T-helper 2 cell treated with Interferon-gamma antibody and Interleukin-4, amounts not matched to agents 100 ng/mL and 5 ng/mL, for 36 hours (primary cell): ENCODE measurements at regions not wholly inside any gene's neighbourhood (a gene's known extent, or its start where the extent isn't known, plus 50 kb on each side); places are given as distances from the start of the nearest gene placed in this dataset.
"Not testable (repeated sequence)": the region's sequence is repeated elsewhere in the genome, so short reads cannot be mapped to it uniquely, and the experiment has no call there.

Experiments
- intact Hi-C: fragments of 100-400 bp; cut with micrococcal nuclease; formaldehyde crosslinking; loops from one replicate; pipeline ENCODE4 v1.15.1; 2023

DNA sequence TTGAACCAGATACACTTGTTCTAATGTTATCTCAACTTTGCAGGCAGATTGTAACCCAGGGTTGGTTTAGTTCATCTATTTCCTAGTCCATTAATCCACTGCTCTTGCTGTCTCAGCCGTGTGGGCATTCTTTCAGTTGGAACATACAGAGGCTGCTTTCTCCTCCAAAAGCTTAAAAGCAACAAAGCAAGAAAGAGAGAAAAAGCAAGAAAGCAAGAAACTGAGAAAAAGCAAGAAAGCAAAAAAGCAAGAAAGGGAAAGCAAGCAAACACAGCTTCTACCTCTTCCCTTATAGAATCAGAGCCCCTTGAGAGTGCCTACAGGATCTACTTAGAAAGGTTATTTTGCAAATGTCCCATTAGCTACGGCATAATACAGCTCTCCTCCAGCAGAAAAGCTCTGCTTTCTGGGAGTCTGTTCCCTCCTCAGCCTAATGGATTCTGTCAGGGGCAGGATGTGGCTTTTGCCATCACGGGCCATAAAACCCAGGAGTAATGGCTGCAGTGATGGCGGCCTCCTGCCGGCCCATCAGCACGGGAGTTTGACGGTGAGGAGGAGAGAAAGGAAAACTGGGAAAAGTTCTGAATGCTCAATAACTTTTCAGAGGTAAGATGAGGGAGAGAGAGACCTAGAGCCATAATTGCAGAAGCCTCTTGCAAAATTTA is 156.8 kb upstream of the JARID2 start:
- intact Hi-C loops: no loop called here

DNA sequence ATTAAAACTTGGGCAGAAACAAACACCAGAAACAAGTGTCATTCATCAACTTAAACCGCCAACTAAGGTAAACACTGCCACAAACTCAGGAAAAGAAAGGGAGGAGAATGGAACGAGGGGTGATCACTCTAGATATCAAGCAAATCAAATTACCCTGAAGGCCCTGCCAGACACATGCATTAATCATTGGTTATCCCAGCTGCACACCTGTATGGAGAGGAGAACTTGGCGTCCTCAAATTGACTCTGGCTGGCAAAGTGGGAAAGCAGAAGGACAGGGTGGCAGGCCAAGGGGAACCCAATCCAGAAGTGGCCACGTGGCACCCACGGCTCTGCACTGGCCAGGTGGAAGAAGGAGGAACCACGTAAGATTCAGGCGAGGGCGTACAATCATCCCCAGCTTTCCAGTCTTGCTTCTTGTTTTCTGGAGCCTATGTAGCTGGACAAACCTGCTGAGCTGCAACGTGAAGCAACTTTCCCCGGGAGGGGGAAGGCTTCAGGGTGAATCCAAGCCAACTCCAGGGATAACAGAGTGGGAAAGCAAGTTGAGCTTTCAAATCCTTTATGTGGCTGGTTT is 156.2 kb upstream of the JARID2 start:
- intact Hi-C loops: no loop called here

DNA sequence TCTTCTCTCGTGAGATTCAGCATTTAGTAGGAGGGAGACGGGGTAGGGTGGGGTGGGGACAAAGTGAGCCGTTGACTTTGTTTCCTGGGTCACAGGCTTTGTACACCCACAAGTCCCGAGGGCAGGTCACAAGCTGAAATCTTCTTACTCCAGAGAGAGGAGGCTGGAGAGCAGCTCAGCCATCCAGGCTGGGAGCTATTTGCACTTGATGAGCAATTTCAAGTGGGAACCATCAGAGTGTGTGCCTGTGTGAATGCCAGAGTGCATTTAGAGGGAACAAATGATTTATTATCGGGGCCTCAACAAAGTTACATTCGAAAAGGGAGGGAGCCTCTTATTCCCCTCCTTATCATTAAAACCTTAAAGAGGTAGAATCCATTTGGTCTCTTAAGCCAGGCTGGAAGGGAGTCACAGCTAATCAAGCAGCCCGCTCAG is 155.7 kb upstream of the JARID2 start:
- intact Hi-C loops: no loop called here

DNA sequence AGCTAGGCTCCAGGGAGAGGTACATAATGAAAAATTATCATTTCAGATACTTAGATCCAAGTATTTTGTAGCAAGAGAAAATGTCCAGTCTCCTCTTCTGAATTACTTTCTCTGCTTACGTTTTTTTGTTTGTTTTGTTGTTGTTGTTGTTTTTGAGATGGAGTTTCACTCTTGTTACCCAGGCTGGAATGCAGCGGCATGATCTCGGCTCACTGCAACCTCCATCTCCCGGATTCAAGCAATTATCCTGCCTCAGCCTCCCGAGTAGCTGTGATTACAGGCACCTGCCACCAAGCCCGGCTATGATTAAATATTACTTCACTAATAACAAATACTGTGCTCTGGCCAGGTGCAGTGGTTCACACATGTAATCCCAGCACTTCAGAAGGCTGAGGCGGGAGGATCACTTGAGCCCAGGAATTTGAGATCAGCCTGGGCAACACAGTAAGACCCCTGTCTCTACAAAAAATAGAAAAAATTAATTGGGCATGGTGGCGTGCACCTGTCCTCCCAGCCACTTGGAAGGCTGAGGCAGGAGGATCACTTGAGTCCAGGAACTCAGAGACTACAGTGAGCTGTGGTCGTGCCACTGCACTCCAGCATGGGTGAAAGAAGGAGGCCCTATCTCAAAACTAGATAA is 155.0 kb upstream of the JARID2 start:
- intact Hi-C loops: no loop called here

DNA sequence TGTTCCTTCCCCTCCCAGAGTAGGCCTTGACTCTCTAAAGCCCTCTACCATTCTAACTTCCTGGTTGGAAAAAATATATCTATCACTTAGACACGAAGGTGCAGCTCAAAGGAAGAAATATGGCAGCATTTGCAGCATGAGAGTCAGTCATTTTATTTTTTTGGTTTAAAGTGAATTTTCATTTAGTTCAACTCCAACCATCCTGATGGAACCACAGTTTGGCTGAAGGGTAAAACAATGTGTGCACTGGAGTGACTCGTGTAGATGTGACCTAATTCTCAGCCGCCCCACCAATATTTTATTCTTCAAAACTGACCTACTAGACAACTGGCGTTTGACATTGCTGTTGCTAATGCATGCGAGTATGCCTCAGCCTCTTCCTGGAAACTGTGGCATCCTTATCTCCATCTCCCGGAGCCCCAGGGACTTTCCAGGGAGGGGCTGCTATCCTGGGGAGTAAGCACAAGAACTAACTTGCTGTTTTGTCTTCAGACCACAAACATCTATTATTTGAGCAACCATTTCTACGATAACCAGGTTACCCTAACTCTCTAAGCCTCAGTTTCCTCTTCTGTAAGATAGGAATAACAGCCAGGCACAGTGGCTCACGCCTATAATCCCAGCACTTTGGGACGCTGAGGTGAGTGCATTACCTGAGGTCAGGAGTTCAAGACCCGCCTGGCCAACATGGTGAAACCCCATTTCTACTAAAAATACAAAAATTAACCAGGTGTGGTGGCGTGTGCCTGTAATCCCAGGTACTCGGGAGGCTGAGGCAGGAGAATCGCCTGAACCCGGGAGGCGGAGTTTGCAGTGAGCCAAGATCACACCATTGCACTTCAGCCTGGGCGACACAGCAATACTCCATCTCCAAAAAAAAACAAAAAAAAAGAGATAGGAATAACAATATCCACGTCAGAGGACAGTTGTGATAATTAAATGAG is 148.7 kb upstream of the JARID2 start:
- intact Hi-C loops: no loop called here

DNA sequence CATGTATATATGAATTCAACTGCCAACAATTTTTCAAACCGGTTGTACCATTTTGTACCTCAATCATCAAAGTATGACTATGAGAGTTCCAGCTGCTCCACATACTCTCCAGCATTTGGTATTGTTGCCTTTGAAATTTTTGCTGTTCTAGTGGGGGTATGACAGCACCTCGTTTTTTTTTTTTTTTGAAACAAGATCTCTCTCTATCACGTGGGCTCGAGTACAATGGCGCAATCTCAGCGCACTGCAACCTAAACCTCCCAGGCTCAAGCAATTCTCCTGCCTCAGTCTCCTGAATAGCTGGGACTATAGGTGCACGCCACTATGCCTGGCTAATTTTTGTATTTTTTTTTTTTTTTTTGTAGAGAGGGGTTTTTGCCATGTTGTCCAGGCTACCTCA is 144.7 kb upstream of the JARID2 start:
- intact Hi-C loops: no loop called here

DNA sequence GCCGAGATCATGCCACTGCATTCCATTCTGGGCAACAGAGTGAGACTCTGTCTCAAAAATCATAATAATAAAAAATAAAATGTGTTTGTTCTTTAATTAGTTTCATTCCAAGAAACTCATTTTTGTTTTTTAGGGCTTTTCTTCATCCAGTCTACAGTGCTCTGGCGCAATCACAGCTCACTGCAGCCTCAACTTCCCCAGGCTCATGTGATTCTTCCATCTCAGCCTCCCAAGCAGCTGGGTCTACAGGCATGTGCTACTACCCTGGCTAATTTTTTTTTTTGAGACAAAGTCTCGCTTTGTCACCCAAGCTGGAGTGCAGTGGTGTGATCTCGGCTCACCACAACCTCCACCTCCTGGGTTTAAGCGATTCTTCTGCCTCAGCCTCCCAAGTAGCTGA is 143.6 kb upstream of the JARID2 start:
- intact Hi-C loops: no loop called here

DNA sequence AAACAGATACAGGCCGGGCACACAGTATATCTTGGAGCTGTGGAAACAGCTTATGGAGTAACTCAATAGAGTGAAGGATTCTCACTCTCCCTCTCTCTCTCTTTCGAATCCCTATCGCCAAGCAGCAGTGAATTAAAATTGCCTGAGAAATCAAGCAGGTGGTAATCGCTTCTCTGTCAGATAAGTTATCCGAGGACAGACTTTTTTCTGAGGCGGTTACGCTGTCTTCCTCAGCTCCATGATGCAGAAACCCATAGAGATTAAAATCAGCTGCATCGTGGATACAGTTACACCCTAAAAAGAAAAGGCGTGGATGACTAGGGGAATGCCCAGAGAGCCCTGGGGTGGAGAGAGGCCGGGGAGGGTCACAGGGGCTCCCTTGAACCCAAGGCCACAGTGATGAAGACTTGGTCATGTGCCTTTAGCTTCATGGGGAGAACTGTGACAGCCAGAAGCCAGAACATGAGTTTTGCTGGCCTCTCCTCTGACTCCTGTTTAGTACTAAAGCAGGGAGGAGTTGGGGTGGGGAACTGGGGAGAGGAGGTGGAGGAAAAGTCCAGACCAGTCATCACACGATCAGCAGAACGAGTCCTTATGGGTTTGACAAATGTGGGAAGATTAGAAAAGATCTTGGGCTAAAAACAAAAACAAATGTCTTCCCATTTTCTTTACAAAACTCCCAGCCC is 138.8 kb upstream of the JARID2 start:
- intact Hi-C loops: no loop called here

DNA sequence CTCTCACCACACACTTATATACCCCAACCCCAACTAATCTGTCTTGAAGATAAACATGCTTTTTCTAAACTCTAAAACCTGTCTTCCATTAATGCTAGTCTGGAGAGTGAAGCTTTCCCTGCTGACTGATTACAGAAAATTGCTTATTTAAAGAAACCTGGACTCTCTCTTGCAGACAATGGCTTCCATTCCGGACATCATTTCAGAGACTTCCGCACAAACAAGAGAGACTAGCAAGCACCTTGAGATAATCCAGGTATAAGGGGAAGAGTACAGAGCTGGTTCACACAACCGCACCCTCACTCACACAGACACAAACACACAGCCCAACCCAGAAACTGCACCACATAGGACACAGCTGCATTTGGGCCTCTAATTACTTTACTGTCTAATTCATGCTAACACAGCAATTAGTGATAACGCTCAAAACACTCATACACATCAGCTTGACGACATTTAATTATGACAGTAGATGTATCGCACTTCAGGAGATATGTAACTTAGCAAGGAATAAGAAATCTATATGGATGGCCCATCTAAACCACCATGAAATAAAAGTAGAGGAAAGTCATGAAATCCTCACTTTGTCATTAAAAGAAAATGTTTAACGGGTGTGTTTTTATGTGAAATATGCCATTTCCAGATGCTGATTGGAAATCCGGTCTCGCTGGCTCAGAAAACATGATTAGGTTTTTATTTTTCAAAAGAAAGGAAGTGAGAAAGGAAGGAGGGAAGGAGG is 138.1 kb upstream of the JARID2 start:
- intact Hi-C loops: no loop called here

DNA sequence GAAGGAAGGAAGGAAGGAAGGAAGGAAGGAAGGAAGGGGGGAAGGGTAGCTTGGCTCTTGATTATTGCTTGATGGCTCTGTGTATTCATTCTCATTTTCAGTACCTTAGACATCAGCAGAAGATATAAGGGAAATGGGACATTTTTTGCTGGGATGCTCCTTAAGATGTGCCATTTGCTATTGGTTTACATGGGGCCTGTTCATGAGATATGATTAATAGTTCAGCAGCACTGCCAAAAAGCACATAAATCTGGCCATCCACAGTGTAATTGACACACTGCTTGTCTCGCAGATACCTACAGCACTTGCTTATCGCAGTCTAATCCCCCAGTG is 137.5 kb upstream of the JARID2 start:
- intact Hi-C loops: no loop called here

DNA sequence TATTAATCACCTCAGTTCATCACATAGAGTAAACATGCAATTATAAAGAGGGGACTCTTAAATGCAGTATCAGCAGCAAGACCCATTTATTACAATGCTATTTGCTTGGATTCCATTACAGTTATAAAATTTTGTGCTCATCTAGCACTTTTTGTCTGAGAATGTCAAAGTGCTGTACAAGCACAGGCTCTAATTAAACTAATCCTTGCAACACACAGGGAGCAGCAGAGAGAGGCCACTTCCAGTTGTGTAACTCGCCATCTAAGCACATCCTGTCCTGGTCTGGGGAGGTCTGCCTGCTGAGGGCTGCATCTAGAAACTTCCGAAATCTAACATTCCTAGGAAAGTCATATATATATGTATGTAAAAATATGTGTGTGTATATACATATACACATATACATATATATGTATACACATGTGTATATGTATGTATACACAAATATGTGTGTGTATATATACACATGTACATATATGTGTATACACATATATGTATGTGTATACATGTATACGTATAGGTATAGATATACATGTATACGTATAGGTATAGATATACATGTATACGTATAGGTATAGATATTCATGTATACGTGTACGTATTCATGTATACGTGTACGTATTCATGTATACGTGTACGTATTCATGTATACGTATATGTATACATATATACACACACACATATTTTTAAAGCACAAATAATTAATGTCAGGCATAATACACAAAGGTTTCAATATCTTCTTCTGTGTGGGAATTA is 136.4 kb upstream of the JARID2 start:
- intact Hi-C loops: no loop called here

DNA sequence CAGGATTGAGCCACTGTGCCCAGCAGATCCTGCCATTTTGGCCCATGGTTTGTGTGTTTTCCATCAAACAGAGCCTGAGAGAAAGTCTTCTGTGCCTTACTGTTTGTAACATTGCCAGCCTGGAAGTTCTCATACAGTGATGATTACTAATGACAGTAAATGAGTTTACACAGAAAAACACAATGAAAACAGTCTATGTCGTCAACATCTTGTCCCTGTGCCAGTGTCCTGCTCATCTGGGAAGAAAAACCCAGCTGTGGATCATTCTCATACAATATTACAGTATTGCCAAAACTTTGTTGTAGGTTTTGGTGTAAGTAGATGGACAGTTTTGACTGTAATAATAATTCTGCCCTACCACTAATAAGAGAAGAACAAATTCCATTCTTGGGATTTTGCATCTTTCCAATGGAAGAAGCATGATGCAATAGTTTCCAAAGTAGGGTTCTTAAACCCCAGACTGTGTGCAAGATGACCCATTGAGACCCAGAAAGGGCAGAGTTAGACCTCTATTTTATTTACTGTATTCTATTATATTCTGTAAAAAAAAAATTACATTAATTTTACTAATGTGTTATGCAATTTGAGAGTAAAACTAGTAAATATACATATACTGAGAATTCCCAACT is 135.0 kb upstream of the JARID2 start:
- intact Hi-C loops: no loop called here

DNA sequence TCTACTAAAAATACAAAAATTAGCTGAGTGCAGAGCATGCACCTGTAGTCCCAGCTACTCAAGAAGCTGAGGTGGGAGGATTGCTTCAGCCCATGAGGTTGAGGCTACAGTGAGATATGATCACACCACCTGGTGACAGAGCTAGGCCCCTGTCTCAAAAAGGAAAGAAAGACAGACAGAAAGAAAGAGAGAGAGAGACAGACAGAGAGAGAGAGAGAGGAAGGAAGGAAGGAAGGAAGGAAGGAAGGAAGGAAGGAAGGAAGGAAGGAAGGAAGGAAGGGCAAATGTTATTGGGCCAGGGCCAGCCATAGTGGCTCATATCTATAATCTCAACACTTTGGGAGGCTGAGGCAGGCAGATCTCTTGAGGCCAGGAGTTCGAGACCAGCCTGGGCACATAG is 134.3 kb upstream of the JARID2 start:
- intact Hi-C loops: not testable (repeated sequence)

DNA sequence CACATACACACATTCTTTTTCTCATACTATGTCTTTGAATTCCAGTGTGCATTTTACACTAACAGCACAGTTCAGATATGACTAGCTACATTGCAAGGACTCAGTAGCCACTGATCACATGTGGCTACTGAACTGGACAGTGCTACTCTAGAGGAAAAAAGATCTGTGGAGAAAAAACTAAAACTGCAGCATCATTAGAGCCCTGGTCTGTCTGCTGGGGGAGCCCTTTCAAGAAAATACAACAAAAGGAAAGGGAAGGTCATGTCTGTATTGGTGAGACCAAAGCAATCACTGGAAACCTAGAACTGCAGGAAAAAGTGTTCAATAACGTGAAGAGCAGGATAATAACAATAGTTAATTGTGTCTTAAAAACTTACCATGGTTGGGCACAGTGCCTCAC is 132.3 kb upstream of the JARID2 start:
- intact Hi-C loops: no loop called here

DNA sequence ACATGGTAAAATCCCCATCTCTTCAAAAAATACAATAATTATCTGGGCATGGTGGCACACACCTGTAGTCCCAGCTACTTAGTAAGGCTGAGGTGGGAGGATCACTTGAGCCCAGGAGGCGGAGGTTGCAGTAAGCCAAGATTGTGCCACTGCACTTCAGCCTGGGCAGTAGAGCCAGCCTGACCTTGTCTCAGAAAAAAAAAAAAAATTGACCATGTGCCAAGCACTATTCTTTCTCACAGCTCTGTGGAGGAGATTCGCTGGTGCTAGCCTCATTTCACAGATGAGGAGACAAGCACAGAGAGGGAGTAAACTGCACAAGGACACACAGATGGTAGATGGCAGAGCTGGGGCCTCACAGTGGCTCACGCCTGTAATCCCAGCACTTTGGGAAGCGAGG is 131.8 kb upstream of the JARID2 start:
- intact Hi-C loops: no loop called here

DNA sequence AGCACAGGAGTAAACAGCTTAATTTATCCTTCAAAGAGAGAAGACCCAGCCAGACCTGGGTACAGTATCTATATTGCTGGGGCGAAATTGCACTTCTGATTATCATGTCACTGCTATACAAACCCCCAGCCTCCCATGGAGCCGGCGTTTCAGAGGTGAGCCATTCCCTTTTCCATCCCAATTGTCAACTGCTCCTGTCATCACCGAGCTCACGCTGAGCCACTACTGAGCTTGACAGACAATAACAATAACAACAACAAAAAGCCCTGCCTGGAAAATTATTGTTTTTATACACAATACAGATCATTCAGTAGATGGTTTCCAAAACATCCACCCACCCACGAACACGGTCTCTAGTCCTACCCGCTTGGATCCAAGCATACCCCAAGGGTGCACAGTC is 129.0 kb upstream of the JARID2 start:
- intact Hi-C loops: no loop called here

DNA sequence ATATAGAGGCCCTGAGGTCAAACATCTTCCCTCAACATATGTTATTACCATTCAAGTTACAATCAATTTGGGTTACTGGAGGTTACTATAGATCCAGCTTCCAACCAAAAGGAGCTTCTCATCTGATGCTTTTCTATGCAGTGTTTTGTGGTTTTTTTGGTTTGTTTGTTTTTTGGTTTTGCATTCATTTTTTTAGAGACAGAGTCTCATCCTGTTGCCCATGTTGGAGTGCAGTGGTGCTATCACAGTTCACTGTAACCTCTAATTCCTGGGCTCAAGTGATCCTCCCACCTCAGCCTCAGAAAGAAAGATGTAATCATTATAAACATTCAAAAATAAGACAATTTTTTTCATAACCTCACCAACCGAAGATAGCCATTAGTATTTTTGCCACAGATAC is 124.4 kb upstream of the JARID2 start:
- intact Hi-C loops: no loop called here

DNA sequence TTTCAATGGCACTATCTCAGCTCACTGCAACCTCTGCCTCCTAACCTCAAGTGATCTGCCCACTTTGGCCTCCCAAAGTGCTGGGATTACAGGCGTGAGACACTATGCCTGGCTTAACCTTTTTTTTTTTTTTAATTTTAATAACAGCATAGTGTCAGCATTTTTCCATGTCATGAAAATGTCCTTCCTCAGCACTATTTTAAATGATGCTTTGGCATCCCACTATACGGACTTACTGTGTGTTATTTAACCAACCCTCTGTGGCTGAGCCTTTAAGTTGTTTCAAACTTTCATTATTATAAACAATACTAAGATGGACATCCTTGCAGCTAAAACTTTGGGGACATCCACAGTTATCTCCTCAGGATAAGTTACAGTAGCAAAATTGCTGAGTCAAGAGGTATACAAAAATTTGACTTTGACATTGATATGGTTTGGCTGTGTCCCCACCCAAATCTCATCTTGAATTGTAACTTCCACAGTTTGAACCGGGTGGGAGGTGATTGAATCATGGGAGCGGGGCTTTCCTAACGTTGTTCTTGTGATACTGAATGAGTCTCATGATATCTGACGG is 123.8 kb upstream of the JARID2 start:
- intact Hi-C loops: no loop called here

DNA sequence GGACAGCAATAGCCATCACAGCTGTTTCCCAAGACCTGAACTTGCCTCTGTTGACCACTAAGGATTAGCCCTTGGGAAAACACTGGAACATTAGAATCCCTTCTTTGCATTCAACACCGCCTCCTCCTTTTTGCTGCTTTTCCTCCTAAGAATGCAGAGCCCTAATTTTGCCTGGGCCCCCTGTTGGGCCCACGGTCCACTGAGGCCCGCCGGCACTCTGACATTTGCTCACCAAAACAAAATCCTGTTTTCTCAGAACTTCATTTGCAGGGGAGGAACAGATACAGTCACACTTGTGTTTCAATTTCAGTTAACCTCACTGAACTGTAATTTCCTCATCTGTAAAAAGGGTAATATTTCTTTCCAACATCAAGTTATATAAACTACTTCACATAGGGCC is 116.0 kb upstream of the JARID2 start:
- intact Hi-C loops: no loop called here
